H9 (cell line): ENCODE measurements at regions not wholly inside any gene's neighbourhood (a gene's known extent, or its start where the extent isn't known, plus 50 kb on each side); places are given as distances from the start of the nearest gene placed in this dataset.

Experiments
- DNase-seq: peaks from one replicate; pipeline ENCODE4 v3.0.0-alpha.2; 2017
- H2AFZ ChIP-seq: one replicate; pipeline ENCODE4 v1.6.1; 2013; ENCODE audit warnings: mild to moderate bottlenecking, low read length, control low read depth, moderate library complexity
- H2AK5ac ChIP-seq: 2 replicates; pipeline ENCODE4 v1.6.1; 2013; ENCODE audit warnings: low read length, control low read depth, mixed read lengths; ENCODE audit not compliant: insufficient read length
- H2BK120ac ChIP-seq: one replicate; pipeline ENCODE4 v1.6.1; 2013; ENCODE audit warnings: low read depth, mild to moderate bottlenecking, low read length, control low read depth, inconsistent platforms; ENCODE audit not compliant: poor library complexity, severe bottlenecking
- H2BK12ac ChIP-seq: 2 replicates; pipeline ENCODE4 v1.6.1; 2013; ENCODE audit warnings: low read length, control low read depth, mixed read lengths, low read depth; ENCODE audit not compliant: insufficient read length
- H2BK15ac ChIP-seq: 2 replicates; pipeline ENCODE4 v1.6.1; 2013; ENCODE audit warnings: low read depth, low read length, control low read depth
- H2BK20ac ChIP-seq: one replicate; pipeline ENCODE4 v1.6.1; 2013; ENCODE audit warnings: low read depth, mild to moderate bottlenecking, low read length, control low read depth, inconsistent platforms; ENCODE audit not compliant: poor library complexity, severe bottlenecking
- H2BK5ac ChIP-seq: 2 replicates; pipeline ENCODE4 v1.6.1; 2013; ENCODE audit warnings: low read length, control low read depth, mixed read lengths; ENCODE audit not compliant: insufficient read length
- H3K14ac ChIP-seq: 2 replicates; pipeline ENCODE4 v1.6.1; 2013; ENCODE audit warnings: low read length, control low read depth; ENCODE audit not compliant: insufficient read depth
- H3K18ac ChIP-seq: 2 replicates; pipeline ENCODE4 v1.6.1; 2013; ENCODE audit warnings: low read depth, mild to moderate bottlenecking, mixed read lengths, low read length, control low read depth; ENCODE audit not compliant: insufficient read length
- H3K23ac ChIP-seq: 2 replicates; pipeline ENCODE4 v1.6.1; 2013; ENCODE audit warnings: low read length, control low read depth, mixed read lengths, low read depth; ENCODE audit not compliant: insufficient read length
- H3K23me2 ChIP-seq: 2 replicates; pipeline ENCODE4 v1.6.1; 2013; ENCODE audit warnings: low read depth, mild to moderate bottlenecking, mixed read lengths, low read length, control low read depth; ENCODE audit not compliant: insufficient read length, poor library complexity, severe bottlenecking
- H3K27ac ChIP-seq: 2 replicates; pipeline ENCODE4 v1.5.1; 2013; ENCODE audit warnings: low read length, control low read depth, mixed read lengths, low read depth; ENCODE audit not compliant: insufficient read length
- H3K27me3 ChIP-seq: 2 replicates; pipeline ENCODE4 v1.6.1; 2013; ENCODE audit warnings: low read length, control low read depth, inconsistent platforms; ENCODE audit not compliant: insufficient read depth
- H3K4ac ChIP-seq: 2 replicates; pipeline ENCODE4 v1.6.1; 2013; ENCODE audit warnings: low read depth, mild to moderate bottlenecking, control low read depth, inconsistent platforms, low read length, moderate library complexity
- H3K4me1 ChIP-seq: 2 replicates; pipeline ENCODE4 v1.6.1; 2013; ENCODE audit warnings: low read length, control low read depth, inconsistent platforms; ENCODE audit not compliant: insufficient read depth
- H3K4me2 ChIP-seq: 2 replicates; pipeline ENCODE4 v1.6.1; 2013; ENCODE audit warnings: low read length, control low read depth, mixed read lengths; ENCODE audit not compliant: insufficient read length, insufficient read depth
- H3K56ac ChIP-seq: 2 replicates; pipeline ENCODE4 v1.6.1; 2013; ENCODE audit warnings: low read depth, mild to moderate bottlenecking, mixed read lengths, low read length, control low read depth; ENCODE audit not compliant: insufficient read length
- H3K79me1 ChIP-seq: 2 replicates; pipeline ENCODE4 v1.6.1; 2013; ENCODE audit warnings: low read depth, mild to moderate bottlenecking, moderate library complexity, low read length, control low read depth, inconsistent platforms; ENCODE audit not compliant: insufficient read depth, poor library complexity, severe bottlenecking
- H3K79me2 ChIP-seq: 2 replicates; pipeline ENCODE4 v1.6.1; 2013; ENCODE audit warnings: low read length, control low read depth, inconsistent platforms; ENCODE audit not compliant: insufficient read depth
- H3K9ac ChIP-seq: 2 replicates; pipeline ENCODE4 v1.6.1; 2013; ENCODE audit warnings: low read length, control low read depth, mixed read lengths; ENCODE audit not compliant: insufficient read length; ENCODE audit errors: extremely low read depth
- H3K9me3 ChIP-seq: one replicate; pipeline ENCODE4 v1.6.1; 2013; ENCODE audit warnings: low read depth, low read length, inconsistent platforms; ENCODE audit not compliant: control insufficient read depth
- H3T11ph ChIP-seq: one replicate; pipeline ENCODE4 v1.6.1; 2013; ENCODE audit warnings: mild to moderate bottlenecking, low read length, control low read depth, inconsistent platforms
- H4K20me1 ChIP-seq: one replicate; pipeline ENCODE4 v1.6.1; 2013; ENCODE audit not compliant: control insufficient read depth, insufficient read length, insufficient read depth
- H4K5ac ChIP-seq: 2 replicates; pipeline ENCODE4 v1.6.1; 2013; ENCODE audit warnings: low read depth, mild to moderate bottlenecking, mixed read lengths, low read length, control low read depth; ENCODE audit not compliant: insufficient read length
- H4K8ac ChIP-seq: replicated peaks from 2 replicates; pipeline ENCODE4 v1.6.1; 2013; ENCODE audit warnings: low read length, control low read depth, mixed read lengths, low read depth; ENCODE audit not compliant: insufficient read length
- H4K91ac ChIP-seq: 2 replicates; pipeline ENCODE4 v1.6.1; 2013; ENCODE audit warnings: low read depth, mild to moderate bottlenecking, moderate library complexity, mixed read lengths, low read length, control low read depth; ENCODE audit not compliant: insufficient read length
- H3K27ac Mint-ChIP-seq, 3 experiments: 2 replicates in 2 of 3; 3 replicates in 1 of 3; pipeline ENCODE4 v1.8.0; 2020 to 2021; ENCODE audit warnings: mixed read lengths in 3 of 3, mild to moderate bottlenecking in 1 of 3, moderate library complexity in 1 of 3
- H3K27me3 Mint-ChIP-seq: 2 replicates; pipeline ENCODE4 v1.8.0; 2021; ENCODE audit warnings: low read depth, mild to moderate bottlenecking, moderate library complexity, mixed read lengths
- H3K36me3 Mint-ChIP-seq, 3 experiments: 2 replicates in 2 of 3; 3 replicates in 1 of 3; pipeline ENCODE4 v1.8.0; 2020 to 2021; ENCODE audit warnings: low read depth in 3 of 3, mixed read lengths in 3 of 3; ENCODE audit not compliant: insufficient read depth in 1 of 3
- H3K4me1 Mint-ChIP-seq, 2 experiments: 2 replicates each; pipeline ENCODE4 v1.8.0; 2020; ENCODE audit warnings: mixed read lengths in 2 of 2
- H3K4me3 Mint-ChIP-seq, 2 experiments: 2 replicates in 1 of 2; 3 replicates in 1 of 2; pipeline ENCODE4 v1.8.0; 2020 to 2021; ENCODE audit warnings: mild to moderate bottlenecking in 2 of 2, mixed read lengths in 2 of 2, moderate library complexity in 1 of 2
- H3K9me3 Mint-ChIP-seq, 2 experiments: 2 replicates in 1 of 2; 3 replicates in 1 of 2; pipeline ENCODE4 v1.8.0; 2020; ENCODE audit warnings: mild to moderate bottlenecking in 2 of 2, mixed read lengths in 2 of 2, moderate library complexity in 1 of 2
- CTCF ChIP-seq: fragments of 200-600 bp; sonication (generic); conservative IDR thresholded peaks from 3 replicates; pipeline ENCODE4 v1.8.0; 2021; ENCODE audit warnings: antibody characterized with exemption, mild to moderate bottlenecking
- WGBS: extraction: QIAGEN DNeasy Blood & Tissue Kit; methylation state at CpG from one replicate; pipeline ENCODE4 v1.1.7; 2013; ENCODE audit warnings: missing lambda C conversion rate, low lambda C conversion rate, mixed read lengths; ENCODE audit not compliant: insufficient read length; ENCODE audit errors: extremely low coverage; 5-methylcytosine and 5-hydroxymethylcytosine counted together

GRCh38 chr4:140213749-140214148 lies 59.8 kb upstream of the MAML3 start:
- H3K9me3 Mint-ChIP-seq = no peaks in the 10 kb centered on the region
- no peak overlapping the region for H4K8ac ChIP-seq
- H2AFZ ChIP-seq = no peak overlapping the region
- H3K23me2 ChIP-seq = no peaks in the 10 kb centered on the region
- H3K79me2 ChIP-seq = no peaks in the 10 kb centered on the region
- no peak overlapping the region for H3T11ph ChIP-seq
- H4K91ac ChIP-seq = no peak overlapping the region
- no CpG with 5 or more reads among the region's 1 CpG for WGBS
- no peak overlapping the region for H2BK5ac ChIP-seq
- H3K27me3 Mint-ChIP-seq = peaks cover 8% of the 10 kb centered on the region
- no peak overlapping the region for H3K4me2 ChIP-seq
- H3K4me1 ChIP-seq = peaks cover 7% of the 10 kb centered on the region
- no peak overlapping the region for H4K5ac ChIP-seq
- no peak overlapping the region for H3K4ac ChIP-seq
- H2BK120ac ChIP-seq = no peak overlapping the region
- H4K20me1 ChIP-seq = no peaks in the 10 kb centered on the region
- TF ChIP-seq CTCF = no peak
- no peak overlapping the region for H3K18ac ChIP-seq
- H3K4me3 Mint-ChIP-seq = no peak overlapping the region
- no peaks in the 10 kb centered on the region for H3K79me1 ChIP-seq
- H3K9ac ChIP-seq = no peak overlapping the region
- peaks cover 18 to 24% of the 10 kb centered on the region in 2 experiments for H3K4me1 Mint-ChIP-seq
- H3K23ac ChIP-seq = no peak overlapping the region
- H3K27me3 ChIP-seq = no peaks in the 10 kb centered on the region
- H3K36me3 Mint-ChIP-seq = no peaks in the 10 kb centered on the region; a peak in 1 of 7 replicates
- no peak overlapping the region for H2BK12ac ChIP-seq
- H3K56ac ChIP-seq = no peak overlapping the region
- H3K27ac ChIP-seq = no peak overlapping the region
- H3K9me3 ChIP-seq = no peaks in the 10 kb centered on the region
- no peak overlapping the region for H2BK15ac ChIP-seq
- H3K27ac Mint-ChIP-seq = no peak overlapping the region
- H2BK20ac ChIP-seq = no peak overlapping the region
- DNase-seq = no peak
- no peak overlapping the region for H3K14ac ChIP-seq
- H2AK5ac ChIP-seq = no peak overlapping the region
